GM19043 (cell line): ENCODE measurements at regions not wholly inside any gene's neighbourhood (a gene's known extent, or its start where the extent isn't known, plus 50 kb on each side); places are given as distances from the start of the nearest gene placed in this dataset.
"Not testable (repeated sequence)": the region's sequence is repeated elsewhere in the genome, so short reads cannot be mapped to it uniquely, and the experiment has no call there.

Experiments used
- ATAC-seq: cut with Tn5 transposase; IDR thresholded peaks from one replicate; pipeline ENCODE4 v1.9.1; 2021; ENCODE audit warnings: low read depth; ENCODE audit not compliant: unreplicated experiment

- ATAC-seq, result no peak
Observed at GRCh38 chr1:101463195-101463594, 226.4 kb downstream of the S1PR1 start.

DNA sequence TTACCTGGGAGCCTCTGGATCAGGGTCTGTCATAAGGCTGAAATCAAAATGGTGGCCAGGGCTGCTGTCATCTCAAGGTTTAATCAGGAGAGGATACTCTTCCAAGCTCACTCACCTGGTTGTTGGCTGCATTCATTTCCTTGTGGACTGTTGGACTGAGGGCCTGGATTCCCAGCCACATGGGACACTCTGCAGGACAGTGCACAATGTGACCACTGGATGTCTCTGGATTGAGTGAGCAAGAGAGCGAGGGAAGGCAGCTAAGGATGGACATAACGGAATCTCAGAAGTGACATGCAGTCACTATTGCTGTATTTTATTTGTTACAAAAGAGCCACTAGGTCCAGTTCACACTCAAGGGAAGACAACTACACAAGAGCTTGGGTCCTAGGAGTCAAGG is 229.1 kb downstream of the S1PR1 start:
- no peak for ATAC-seq

GRCh38 chr1:101474039-101474665 is 237.3 kb downstream of the S1PR1 start:
- no peak for ATAC-seq

DNA sequence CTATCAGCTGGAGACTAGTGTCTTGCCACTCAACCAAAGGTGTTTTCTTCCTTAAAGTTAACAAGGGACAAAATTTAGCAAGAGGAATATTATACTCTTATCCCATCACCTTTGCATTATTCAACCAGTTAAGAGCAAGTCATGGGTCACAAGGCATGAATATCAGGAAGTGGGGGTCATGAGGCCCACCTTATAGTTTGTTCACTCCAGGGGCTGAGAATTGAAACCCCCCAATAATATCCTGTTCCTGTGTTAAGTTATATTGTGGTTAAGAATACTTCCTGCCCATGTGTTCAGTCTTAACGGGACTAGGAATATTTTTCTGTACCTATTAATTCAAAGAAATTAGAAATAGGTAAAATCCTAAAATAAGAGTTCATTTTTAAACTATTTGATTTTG is 239.7 kb downstream of the S1PR1 start:
- ATAC-seq, result no peak

GRCh38 chr1:101479945-101480344 is 243.1 kb downstream of the S1PR1 start:
- no peak for ATAC-seq

GRCh38 chr1:101482306-101482705 is 245.5 kb downstream of the S1PR1 start:
- no peak for ATAC-seq

DNA sequence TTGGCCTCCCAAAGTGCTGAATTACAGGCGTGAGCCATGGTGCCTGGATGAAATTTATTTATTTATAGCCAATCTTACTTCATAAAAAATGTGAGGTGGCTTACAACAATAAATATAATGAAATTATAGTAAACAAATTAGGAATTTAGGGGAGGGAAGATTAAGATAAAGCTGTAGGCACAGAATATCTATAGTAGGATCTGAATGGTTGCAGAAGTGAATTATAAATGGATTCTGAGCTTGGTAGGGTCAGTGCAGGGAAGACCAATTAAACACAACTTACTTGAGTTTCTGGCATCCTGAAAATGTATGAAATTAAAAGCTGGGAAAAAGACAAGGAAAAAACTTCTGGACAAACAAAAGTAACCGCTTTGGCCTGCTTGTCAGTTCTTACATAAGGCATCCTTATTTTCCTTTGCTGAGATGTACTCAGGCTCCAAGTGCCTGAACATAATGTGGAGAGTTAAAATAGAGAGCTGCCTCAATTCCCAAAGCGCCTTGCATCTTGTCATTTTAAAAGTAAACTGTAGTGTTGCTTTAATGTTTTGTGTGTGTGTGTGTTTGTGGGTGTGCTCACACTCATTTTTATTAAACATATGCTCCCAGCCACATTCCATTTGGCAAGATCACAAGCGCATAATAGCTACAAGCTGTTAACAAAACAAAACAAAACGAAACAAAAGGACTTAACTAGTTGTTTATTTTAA is 247.3 kb downstream of the S1PR1 start:
- no peak for ATAC-seq

DNA sequence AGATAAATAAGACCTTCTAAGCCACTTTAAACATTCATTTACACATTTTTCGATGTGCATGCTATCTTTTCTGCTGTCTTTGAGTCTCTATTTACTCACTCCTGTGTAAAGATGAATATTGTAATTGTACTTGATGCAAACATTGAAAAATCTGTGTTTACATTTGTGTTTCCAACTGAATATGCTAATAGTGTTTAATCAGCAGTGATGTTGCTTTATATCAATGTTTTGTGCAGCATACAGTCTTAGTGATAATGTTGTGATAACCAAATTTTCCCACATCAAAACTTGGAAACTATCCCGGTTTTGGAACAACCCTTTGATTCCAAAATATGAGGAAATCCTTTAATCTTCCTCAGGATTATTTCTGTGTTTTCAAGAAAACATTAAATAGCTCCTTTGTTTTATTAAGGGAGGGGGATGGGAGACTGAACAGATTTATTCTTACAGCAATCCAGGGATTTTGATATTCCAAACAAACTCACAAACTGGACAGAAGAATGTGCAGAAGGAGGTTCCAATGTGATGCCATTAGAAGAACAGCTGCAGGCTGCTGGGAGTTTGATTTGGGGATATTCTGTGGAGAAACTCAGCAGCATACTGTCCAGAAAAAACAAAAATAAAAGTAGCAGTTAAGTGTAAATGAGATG is 248.0 kb downstream of the S1PR1 start:
- no peak for ATAC-seq

GRCh38 chr1:101485712-101486111 is 248.9 kb downstream of the S1PR1 start:
- ATAC-seq, result no peak

GRCh38 chr1:101492144-101492543 is 255.3 kb downstream of the S1PR1 start:
- not testable (repeated sequence) for ATAC-seq

DNA sequence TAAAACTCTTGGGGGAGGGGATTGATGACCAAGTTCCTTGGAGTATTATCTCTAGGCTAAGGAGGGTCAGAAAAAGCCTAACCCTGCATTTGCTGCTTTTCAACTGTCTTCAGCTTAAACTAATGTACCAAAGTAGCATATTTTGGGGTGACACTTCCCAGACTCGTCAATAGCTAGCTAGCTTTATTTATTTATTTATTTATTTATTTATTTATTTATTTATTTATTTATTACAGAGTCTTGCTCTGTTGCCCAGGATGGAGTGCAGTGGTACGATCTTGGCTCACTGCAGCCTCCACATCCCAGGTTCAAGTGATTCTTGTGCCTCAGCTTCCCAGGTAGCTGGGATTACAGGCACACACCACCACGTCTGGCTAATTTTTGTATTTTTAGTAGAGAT is 257.1 kb downstream of the S1PR1 start:
- ATAC-seq, result not testable (repeated sequence)

DNA sequence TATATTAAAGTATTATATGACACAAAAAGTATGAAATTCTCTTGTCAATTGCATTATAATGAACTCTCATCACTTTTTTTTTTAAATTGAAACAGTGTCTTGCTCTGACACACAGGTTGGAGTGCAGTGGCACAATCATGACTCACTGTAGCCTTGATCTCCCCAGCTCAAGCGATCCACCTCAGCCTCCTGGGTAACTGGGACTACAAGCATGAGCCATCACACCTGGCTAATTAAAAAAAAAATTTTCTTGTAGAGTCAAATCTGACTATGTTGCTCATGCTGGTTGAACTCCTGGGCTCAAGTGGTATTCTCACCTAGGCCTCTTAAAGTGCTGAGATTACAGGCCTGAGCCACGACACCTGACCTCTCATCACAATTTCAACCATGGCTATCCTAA is 259.3 kb downstream of the S1PR1 start:
- no peak for ATAC-seq

GRCh38 chr1:101497881-101498559 is 261.2 kb downstream of the S1PR1 start:
- no peak for ATAC-seq

- ATAC-seq, result not testable (repeated sequence)
Observed at GRCh38 chr1:101504106-101504505, 267.3 kb downstream of the S1PR1 start.

GRCh38 chr1:101505240-101505639 is 268.4 kb downstream of the S1PR1 start:
- not testable (repeated sequence) for ATAC-seq

DNA sequence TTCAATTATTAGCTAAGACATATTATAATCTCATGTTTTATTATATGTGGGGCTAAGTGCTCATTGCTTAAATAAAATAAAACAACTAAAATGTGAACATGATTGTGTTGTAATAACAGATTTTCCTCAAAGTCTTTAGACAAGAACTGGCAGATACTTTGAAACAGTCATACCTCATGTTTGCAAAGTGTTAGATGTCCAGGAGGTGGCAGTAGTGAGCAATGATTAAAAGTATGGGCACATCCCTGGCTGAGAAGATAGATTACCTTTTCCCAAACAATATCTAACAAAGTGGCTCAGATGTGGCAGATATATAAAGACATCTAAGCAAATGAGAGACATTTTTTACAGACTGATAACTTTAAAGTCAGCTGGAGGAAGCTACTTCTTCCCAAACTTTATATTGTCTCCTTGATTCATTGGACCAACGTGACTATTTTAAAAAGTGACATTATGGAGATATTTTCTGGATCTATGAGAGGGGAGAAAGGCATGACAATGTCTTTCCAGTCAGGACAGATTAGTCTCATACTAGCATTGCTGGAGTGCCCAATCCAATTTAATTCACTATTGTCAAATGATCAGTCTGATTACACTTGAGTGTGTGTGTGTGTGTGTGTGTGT is 269.8 kb downstream of the S1PR1 start:
- peak; percentile 86 for ATAC-seq

DNA sequence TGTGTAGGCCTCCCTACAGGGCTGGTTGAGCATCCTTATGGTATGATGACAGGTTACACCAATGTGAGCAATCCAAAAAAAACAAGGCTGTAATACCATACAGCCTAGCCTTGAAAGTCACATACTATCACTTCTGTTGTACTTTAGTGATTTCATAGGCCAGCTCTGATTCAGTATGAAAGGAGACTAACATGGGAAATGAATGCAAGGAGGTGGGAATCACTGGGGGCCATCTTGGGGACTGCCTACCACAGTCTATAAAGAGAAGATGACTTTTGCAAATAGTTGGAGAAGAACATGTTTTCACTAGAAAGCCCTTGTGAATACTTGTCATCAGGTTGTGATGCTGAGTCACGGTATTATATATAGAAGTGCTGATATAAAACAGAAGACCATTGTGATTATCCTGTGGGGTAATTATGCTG is 270.7 kb downstream of the S1PR1 start:
- no peak for ATAC-seq

GRCh38 chr1:101508913-101509312 is 272.1 kb downstream of the S1PR1 start:
- no peak for ATAC-seq

- ATAC-seq, result no peak
Observed at GRCh38 chr1:101509370-101509769, 272.6 kb downstream of the S1PR1 start.

GRCh38 chr1:101511202-101511891 is 274.5 kb downstream of the S1PR1 start:
- ATAC-seq, result no peak
